ACHN (cell line): ENCODE measurements at regions not wholly inside any gene's neighbourhood (a gene's known extent, or its start where the extent isn't known, plus 50 kb on each side); places are given as distances from the start of the nearest gene placed in this dataset.

Experiments
- DNase-seq: peaks from one replicate; pipeline ENCODE4 v3.0.0-alpha.2; 2015
- in situ Hi-C: cut with HindIII; loops from 2 replicates; pipeline ENCODE4 v1.10.0; 2017; ENCODE audit warnings: low sequenced_read_pairs, low pct_ligation_motif_present, low pct_unique_long_range_greater_than_20kb

GRCh38 chrX:20348139-20348538, 81.4 kb upstream of the RPS6KA3 start:
- DNase-seq: no peak
- in situ Hi-C loops: no loop called here

DNA sequence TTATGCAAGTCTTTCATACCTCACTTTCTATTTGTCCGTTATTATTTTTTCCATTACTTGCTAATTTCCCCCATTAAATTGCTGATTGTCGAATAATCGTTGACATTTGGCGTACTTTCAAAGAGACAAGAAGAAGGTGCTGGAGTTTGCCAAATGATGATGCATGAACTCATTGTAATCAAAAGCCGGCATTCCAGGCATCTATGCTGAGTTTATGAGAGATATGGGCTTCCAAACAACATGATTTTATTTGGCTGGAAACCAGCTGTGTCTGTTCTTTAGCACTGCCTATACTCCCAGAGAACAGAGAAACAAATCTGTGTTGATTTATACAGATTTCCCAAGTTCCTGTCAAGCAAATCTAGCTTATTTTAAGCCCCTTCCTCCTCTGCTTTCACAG, 80.8 kb upstream of the RPS6KA3 start:
- in situ Hi-C loops: no loop called here
- no peak for DNase-seq

DNA sequence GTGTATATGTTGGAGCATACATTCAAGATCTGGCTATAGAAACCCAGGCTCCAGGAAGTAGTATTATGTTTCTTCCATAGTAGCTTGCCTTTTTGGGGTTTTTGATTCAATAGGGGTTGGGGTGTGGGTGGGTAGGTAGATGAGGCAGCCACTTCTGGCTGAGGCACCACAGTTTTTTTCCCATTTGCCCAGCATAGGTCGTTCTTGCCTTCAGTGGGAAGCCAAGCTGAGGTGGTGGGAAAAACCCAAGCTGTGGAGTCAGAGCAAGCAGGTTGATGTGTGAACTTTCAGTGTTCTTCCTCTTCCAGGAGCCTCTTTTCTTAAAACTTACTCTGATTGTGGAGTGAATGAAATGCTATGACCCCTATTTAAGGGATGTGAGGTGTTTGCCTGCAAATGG, 67.0 kb upstream of the RPS6KA3 start:
- in situ Hi-C loops: no loop called here
- DNase-seq: no peak

GRCh38 chrX:20330545-20330944, 63.8 kb upstream of the RPS6KA3 start:
- in situ Hi-C loops: no loop called here

GRCh38 chrX:20329435-20329834, 62.7 kb upstream of the RPS6KA3 start:
- no peak for DNase-seq
- in situ Hi-C loops: no loop called here

More at GRCh38 chrX:20330545-20330944, 63.8 kb upstream of the RPS6KA3 start:
- DNase-seq: no peak

GRCh38 chrX:20325786-20326388, 59.2 kb upstream of the RPS6KA3 start:
- DNase-seq: no peak
- in situ Hi-C loops: no loop called here

- no peak for DNase-seq
- in situ Hi-C loops: no loop called here
Observed at GRCh38 chrX:20322887-20323286, 56.2 kb upstream of the RPS6KA3 start.

DNA sequence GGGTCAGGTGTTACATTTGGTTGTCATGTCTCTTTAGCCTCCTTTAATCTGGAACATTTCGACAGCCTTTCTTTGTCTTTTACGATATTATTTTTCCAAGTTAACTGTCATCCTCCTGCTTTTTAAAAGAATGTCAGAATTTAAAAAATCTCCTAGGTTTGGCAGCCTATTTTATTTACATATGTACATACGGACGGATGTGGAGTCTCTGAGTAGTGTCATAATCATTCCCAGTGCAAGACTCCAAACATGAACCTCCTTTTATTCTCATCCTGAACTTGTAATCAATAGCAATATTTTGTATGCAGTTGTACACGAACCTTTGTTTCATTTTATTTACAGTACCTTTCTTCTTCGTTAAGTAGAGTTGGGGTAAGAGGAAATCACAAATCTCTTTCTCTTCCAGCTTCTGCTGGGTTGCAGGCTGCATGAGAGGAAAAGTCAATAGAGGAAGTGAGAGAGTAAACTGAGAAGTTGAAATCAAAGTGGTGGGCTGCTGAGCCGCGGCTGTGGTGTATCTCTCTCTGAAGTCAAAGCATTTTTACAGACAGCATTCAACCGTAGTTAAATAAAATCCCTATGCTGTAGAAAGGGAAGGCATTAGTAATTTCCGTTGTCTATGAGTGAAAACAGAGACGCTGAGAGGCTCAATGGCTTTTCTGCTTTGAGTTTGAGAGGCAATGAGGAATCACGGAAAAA, 53.9 kb upstream of the RPS6KA3 start:
- no peak for DNase-seq
- in situ Hi-C loops: no loop called here

DNA sequence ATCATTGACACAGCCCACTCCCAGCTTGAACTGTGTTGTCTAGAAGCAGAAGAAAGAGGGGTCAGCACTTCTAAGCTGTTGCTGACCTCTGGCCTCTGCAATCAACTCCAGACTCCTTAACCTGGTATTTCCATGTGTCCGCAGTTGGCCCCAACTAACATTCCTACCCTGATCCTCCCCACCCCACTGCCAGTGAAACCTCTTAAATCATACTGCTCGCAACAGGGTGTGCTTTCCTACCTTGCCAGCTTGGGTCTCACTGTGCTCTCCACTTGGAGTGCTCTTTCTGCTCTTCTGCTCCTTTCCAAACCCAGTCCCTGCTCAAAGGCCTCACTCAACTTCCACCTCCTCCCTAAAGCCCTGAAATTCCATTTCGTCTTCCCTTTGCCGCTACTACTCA, 52.3 kb upstream of the RPS6KA3 start:
- in situ Hi-C loops: no loop called here
- no peak for DNase-seq

GRCh38 chrX:20317873-20318272, 51.2 kb upstream of the RPS6KA3 start:
- no peak for DNase-seq
- in situ Hi-C loops: no loop called here
